Karpas-422 (cell line): ENCODE measurements at regions not wholly inside any gene's neighbourhood (a gene's known extent, or its start where the extent isn't known, plus 50 kb on each side); places are given as distances from the start of the nearest gene placed in this dataset.

Experiments
- DNase-seq: peaks from one replicate; pipeline ENCODE4 v3.0.0-alpha.2; 2015
- H2AFZ ChIP-seq: fragments of 200-600 bp; sonication (generic); 2 replicates; pipeline ENCODE4 v1.6.1; 2014; ENCODE audit warnings: antibody characterized with exemption, low read length, mixed read lengths
- H3K27ac ChIP-seq: fragments of 200-600 bp; sonication (generic); 2 replicates; pipeline ENCODE4 v1.5.1; 2014; ENCODE audit warnings: mild to moderate bottlenecking, low read length, moderate library complexity
- H3K27me3 ChIP-seq: fragments of 200-600 bp; sonication (generic); 2 replicates; pipeline ENCODE4 v1.6.1; 2014; ENCODE audit warnings: low read length, mixed read lengths
- H3K36me3 ChIP-seq: fragments of 200-600 bp; sonication (generic); 2 replicates; pipeline ENCODE4 v1.6.1; 2014; ENCODE audit warnings: low read length, mixed read lengths; ENCODE audit not compliant: insufficient read depth
- H3K4me1 ChIP-seq: fragments of 200-600 bp; sonication (generic); 2 replicates; pipeline ENCODE4 v1.6.1; 2014; ENCODE audit warnings: mild to moderate bottlenecking, low read length, mixed read lengths
- H3K4me2 ChIP-seq: fragments of 200-600 bp; sonication (generic); 2 replicates; pipeline ENCODE4 v1.6.1; 2014; ENCODE audit warnings: low read length, low read depth, mild to moderate bottlenecking; ENCODE audit not compliant: poor library complexity, severe bottlenecking
- H3K4me3 ChIP-seq: fragments of 200-600 bp; sonication (generic); 2 replicates; pipeline ENCODE4 v1.5.1; 2014; ENCODE audit warnings: mild to moderate bottlenecking, antibody characterized with exemption, low read length, mixed read lengths
- H3K79me2 ChIP-seq: fragments of 200-600 bp; sonication (generic); 2 replicates; pipeline ENCODE4 v1.6.1; 2014; ENCODE audit warnings: mild to moderate bottlenecking, low read length, mixed read lengths
- H3K9ac ChIP-seq: fragments of 200-600 bp; sonication (generic); 2 replicates; pipeline ENCODE4 v1.6.0; 2014; ENCODE audit warnings: low read length
- H3K9me2 ChIP-seq: fragments of 200-600 bp; sonication (generic), shearing (Covaris generic); replicated peaks from 2 replicates; pipeline ENCODE4 v1.6.0; 2014; ENCODE audit warnings: mild to moderate bottlenecking, low read length, moderate library complexity; ENCODE audit not compliant: insufficient read depth
- H3K9me3 ChIP-seq: fragments of 300-700, 200-600 bp; sonication (generic); 2 replicates; pipeline ENCODE4 v1.6.1; 2014; ENCODE audit warnings: low read length, mixed read lengths
- H4K20me1 ChIP-seq: fragments of 200-600 bp; sonication (generic); 2 replicates; pipeline ENCODE4 v1.6.1; 2014; ENCODE audit warnings: mild to moderate bottlenecking, antibody characterized with exemption, low read length, low read depth; ENCODE audit not compliant: insufficient read depth

DNA sequence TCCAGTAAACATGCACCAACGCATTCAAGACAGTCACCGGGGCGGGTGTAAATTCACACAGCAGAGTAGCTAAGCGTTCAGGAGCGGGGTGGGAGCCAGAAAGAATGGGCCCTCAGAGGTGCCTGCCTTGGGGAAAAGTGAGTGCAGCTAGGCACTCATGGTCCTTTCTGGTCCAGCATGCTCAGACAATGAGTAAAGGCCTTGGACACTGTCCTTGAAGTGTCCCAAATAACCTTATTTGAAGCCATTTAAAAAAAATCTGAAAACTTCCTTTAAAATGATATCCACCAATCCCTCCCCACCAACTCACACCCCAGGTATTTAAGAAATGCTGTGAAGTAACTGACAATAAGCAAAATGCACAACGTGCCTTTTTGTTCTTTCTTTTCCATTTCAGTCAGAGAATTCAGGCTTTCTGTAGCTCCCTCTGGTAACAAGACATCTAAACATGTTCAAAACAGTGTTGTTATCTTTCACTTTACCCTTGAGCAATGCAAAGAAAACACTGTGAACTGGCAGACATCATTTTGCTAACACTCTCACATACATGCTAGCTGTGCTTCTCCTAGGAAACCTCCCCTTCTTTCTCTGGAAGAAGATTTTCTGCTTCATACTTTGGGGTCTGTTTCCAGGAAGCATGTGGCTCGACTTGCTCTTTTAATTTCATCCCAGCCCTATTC, 445.1 kb upstream of the SPRED2 start:
- Histone ChIP-seq H2AFZ (no peak overlapping the region), H3K9me3 (no peaks in the 10 kb centered on the region), H3K27me3 (no peaks in the 10 kb centered on the region)

GRCh38 chr2:65876114-65876513, 443.7 kb upstream of the SPRED2 start:
- no peaks in the 10 kb centered on the region for H3K4me1 ChIP-seq
- H3K36me3 ChIP-seq: no peaks in the 10 kb centered on the region
- H3K9me3 ChIP-seq: no peaks in the 10 kb centered on the region
- no peaks in the 10 kb centered on the region for H3K27me3 ChIP-seq
- no peaks in the 10 kb centered on the region for H4K20me1 ChIP-seq
- no peaks in the 10 kb centered on the region for H3K9me2 ChIP-seq
- no peak for DNase-seq
- no peaks in the 10 kb centered on the region for H3K79me2 ChIP-seq
- H3K4me3 ChIP-seq: no peak overlapping the region
- H3K4me2 ChIP-seq: no peak overlapping the region
- H3K27ac ChIP-seq: no peak overlapping the region
- H2AFZ ChIP-seq: no peak overlapping the region
- no peak overlapping the region for H3K9ac ChIP-seq

More for the DNA sequence above, 445.1 kb upstream of the SPRED2 start:
- H3K4me1 ChIP-seq: no peaks in the 10 kb centered on the region
- no peak for DNase-seq
- H3K9me2 ChIP-seq: no peaks in the 10 kb centered on the region
- H3K27ac ChIP-seq: no peak overlapping the region
- no peaks in the 10 kb centered on the region for H3K79me2 ChIP-seq
- no peak overlapping the region for H3K4me2 ChIP-seq
- no peaks in the 10 kb centered on the region for H3K36me3 ChIP-seq
- H3K9ac ChIP-seq: no peak overlapping the region
- no peaks in the 10 kb centered on the region for H4K20me1 ChIP-seq
- no peak overlapping the region for H3K4me3 ChIP-seq

- Histone ChIP-seq H3K4me1 (no peaks in the 10 kb centered on the region), H3K27me3 (no peaks in the 10 kb centered on the region; the same call in 1 of the 2 replicates), H3K27ac (no peak overlapping the region), H3K9me3 (no peaks in the 10 kb centered on the region), H3K4me3 (no peak overlapping the region), H4K20me1 (no peaks in the 10 kb centered on the region), H2AFZ (no peak overlapping the region), H3K36me3 (no peaks in the 10 kb centered on the region), H3K4me2 (no peak overlapping the region), H3K9ac (no peak overlapping the region), H3K9me2 (no peaks in the 10 kb centered on the region), H3K79me2 (no peaks in the 10 kb centered on the region)
- DNase-seq: no peak
These were observed 438.4 kb upstream of the SPRED2 start for GRCh38 chr2:65870826-65871225.

GRCh38 chr2:65869296-65869695, 436.9 kb upstream of the SPRED2 start:
- Histone ChIP-seq H3K9me2 (no peaks in the 10 kb centered on the region), H3K36me3 (no peaks in the 10 kb centered on the region), H4K20me1 (no peaks in the 10 kb centered on the region), H3K4me3 (no peak overlapping the region), H2AFZ (no peak overlapping the region), H3K4me1 (no peaks in the 10 kb centered on the region; the same call in 1 of the 2 replicates), H3K27ac (no peak overlapping the region), H3K79me2 (no peaks in the 10 kb centered on the region), H3K9me3 (no peaks in the 10 kb centered on the region), H3K4me2 (no peak overlapping the region), H3K9ac (no peak overlapping the region), H3K27me3 (no peaks in the 10 kb centered on the region; the same call in 1 of the 2 replicates)
- DNase-seq: no peak

DNA sequence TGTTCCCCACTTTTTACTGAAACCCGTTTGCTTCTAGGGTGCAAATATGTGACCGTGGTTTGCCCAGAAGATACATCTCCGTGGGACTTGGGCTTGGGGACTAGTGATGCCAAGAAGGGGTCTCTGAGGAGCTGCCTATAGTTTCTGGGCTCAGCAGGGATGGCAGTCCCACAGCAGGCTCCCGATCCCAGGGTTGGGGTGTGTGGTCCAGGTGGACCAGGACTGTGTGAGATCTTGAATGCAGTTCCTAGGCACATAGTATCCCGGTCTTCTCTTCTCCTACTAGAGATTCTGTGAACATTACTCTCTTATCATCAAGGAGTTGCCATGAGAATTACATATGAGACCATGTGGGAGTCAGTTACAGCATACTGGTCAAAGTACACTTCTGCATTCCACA, 435.8 kb upstream of the SPRED2 start:
- Histone ChIP-seq H3K9ac (no peak overlapping the region), H2AFZ (no peak overlapping the region), H3K36me3 (no peaks in the 10 kb centered on the region), H3K9me2 (no peaks in the 10 kb centered on the region), H3K9me3 (no peaks in the 10 kb centered on the region), H4K20me1 (no peaks in the 10 kb centered on the region), H3K27ac (no peak overlapping the region), H3K79me2 (no peaks in the 10 kb centered on the region), H3K4me1 (no peaks in the 10 kb centered on the region; the same call in 1 of the 2 replicates), H3K27me3 (no peaks in the 10 kb centered on the region; the same call in 1 of the 2 replicates), H3K4me3 (no peak overlapping the region), H3K4me2 (no peak overlapping the region)
- no peak for DNase-seq

DNA sequence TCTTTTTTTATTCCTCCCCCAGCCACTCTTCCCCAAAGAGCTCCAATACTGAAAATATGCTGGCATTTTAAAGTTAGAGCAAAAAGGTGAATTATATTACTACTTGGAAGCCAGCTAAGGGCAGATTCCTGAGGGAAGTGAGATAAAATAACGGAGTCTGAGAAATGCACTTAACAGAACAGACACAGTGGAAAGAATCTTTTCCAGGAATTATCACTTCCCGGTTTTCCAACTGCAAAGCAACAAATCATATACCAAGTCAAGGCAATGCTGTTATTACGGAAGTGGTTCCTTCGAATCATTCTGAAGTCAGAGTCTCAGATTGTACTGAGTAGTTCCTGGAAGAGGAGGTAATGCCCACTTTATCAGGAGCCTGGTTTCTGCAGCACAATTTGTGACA, 435.0 kb upstream of the SPRED2 start:
- H3K4me3 ChIP-seq: no peak overlapping the region
- H2AFZ ChIP-seq: no peak overlapping the region
- no peak overlapping the region for H3K4me2 ChIP-seq

DNA sequence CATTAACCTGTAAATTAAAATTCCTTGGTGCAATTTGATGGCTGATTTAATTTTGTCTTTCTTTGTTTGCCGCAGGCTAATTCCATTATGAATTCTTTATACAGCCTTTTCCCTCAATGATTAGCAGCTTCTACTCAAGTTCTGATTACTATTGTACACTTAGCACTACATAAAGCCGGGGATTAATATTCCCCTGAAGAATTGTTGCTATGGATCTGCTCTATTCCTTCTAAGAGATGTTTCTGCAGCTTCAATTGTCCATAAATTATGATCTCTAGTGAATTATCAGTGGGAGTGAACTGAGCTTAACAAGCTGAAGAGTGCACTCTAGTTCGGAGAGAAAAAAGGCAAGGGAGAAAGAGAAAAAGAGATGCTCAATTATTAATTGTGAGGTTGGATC, 433.7 kb upstream of the SPRED2 start:
- no peak for DNase-seq
- no peaks in the 10 kb centered on the region for H3K79me2 ChIP-seq
- H3K4me3 ChIP-seq: no peak overlapping the region

More for the DNA sequence above, 435.0 kb upstream of the SPRED2 start:
- no peaks in the 10 kb centered on the region; the same call in 1 of the 2 replicates for H3K27me3 ChIP-seq
- H3K9me2 ChIP-seq: no peaks in the 10 kb centered on the region
- H3K9ac ChIP-seq: no peak overlapping the region
- H4K20me1 ChIP-seq: no peaks in the 10 kb centered on the region
- no peaks in the 10 kb centered on the region for H3K9me3 ChIP-seq
- no peaks in the 10 kb centered on the region for H3K36me3 ChIP-seq
- DNase-seq: no peak
- no peak overlapping the region for H3K27ac ChIP-seq
- H3K79me2 ChIP-seq: no peaks in the 10 kb centered on the region
- no peaks in the 10 kb centered on the region; the same call in 1 of the 2 replicates for H3K4me1 ChIP-seq

DNA sequence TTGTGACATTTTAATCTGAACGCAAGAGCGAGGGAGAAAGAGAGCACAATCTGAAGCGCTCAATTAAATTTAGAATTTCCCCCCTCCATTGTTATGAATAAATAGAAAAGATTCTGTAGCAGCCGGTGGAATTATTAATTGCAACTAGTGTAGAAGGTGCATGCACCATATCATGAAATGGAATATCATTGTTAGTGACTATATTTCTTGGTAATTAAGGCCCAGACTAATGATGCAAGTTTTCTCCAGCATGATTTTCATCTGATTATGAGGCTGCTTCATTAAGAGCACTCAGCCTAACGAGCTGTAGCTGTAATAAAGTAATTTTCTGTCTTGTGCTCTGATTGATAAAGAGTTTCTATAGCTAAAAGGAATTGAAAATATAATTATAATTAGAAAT, 432.2 kb upstream of the SPRED2 start:
- Histone ChIP-seq H3K4me2 (no peak overlapping the region), H3K9ac (no peak overlapping the region), H4K20me1 (no peaks in the 10 kb centered on the region), H2AFZ (no peak overlapping the region), H3K36me3 (no peaks in the 10 kb centered on the region), H3K79me2 (no peaks in the 10 kb centered on the region), H3K4me3 (no peak overlapping the region), H3K27me3 (no peaks in the 10 kb centered on the region; the same call in none of the 2 replicates), H3K9me3 (no peaks in the 10 kb centered on the region), H3K27ac (no peak overlapping the region), H3K4me1 (no peaks in the 10 kb centered on the region; the same call in 1 of the 2 replicates), H3K9me2 (no peaks in the 10 kb centered on the region)
- DNase-seq: no peak

More for the DNA sequence above, 433.7 kb upstream of the SPRED2 start:
- Histone ChIP-seq H4K20me1 (no peaks in the 10 kb centered on the region), H3K27me3 (no peaks in the 10 kb centered on the region; the same call in 1 of the 2 replicates), H3K4me1 (no peaks in the 10 kb centered on the region; the same call in 1 of the 2 replicates), H3K27ac (no peak overlapping the region), H3K9me2 (no peaks in the 10 kb centered on the region), H2AFZ (no peak overlapping the region), H3K4me2 (no peak overlapping the region), H3K9me3 (no peaks in the 10 kb centered on the region), H3K9ac (no peak overlapping the region), H3K36me3 (no peaks in the 10 kb centered on the region)
